Smooth muscle cell (in vitro differentiated cells): ENCODE measurements at regions not wholly inside any gene's neighbourhood (a gene's known extent, or its start where the extent isn't known, plus 50 kb on each side); places are given as distances from the start of the nearest gene placed in this dataset.

Experiments used
- DNase-seq: peaks from one replicate; lab custom pipeline; 2025; ENCODE audit not compliant: unreplicated experiment; lab: John Stamatoyannopoulos, UW
- H2AFZ ChIP-seq: fragments of 200-600 bp; sonication (generic); 2 replicates; pipeline ENCODE4 v1.6.0; 2016; ENCODE audit warnings: antibody characterized with exemption, low read depth, mild to moderate bottlenecking
- H3F3A ChIP-seq: fragments of 200-600 bp; sonication (generic); 2 replicates; pipeline ENCODE4 v1.6.0; 2017; ENCODE audit warnings: antibody characterized with exemption, low read depth
- H3K27ac ChIP-seq: fragments of 200-600 bp; sonication (generic); 2 replicates; pipeline ENCODE4 v1.5.1; 2016; ENCODE audit warnings: low read depth, mild to moderate bottlenecking
- H3K27me3 ChIP-seq: fragments of 200-600 bp; sonication (generic); 2 replicates; pipeline ENCODE4 v1.6.1; 2016; ENCODE audit warnings: low read depth, mild to moderate bottlenecking
- H3K36me3 ChIP-seq: fragments of 200-600 bp; sonication (generic); 2 replicates; pipeline ENCODE4 v1.5.1; 2016; ENCODE audit warnings: low read depth
- H3K4me1 ChIP-seq: fragments of 200-600 bp; sonication (generic); 2 replicates; pipeline ENCODE4 v1.5.1; 2016; ENCODE audit warnings: low read depth
- H3K4me2 ChIP-seq: fragments of 200-600 bp; sonication (generic); 2 replicates; pipeline ENCODE4 v1.6.0; 2016; ENCODE audit warnings: mild to moderate bottlenecking
- H3K4me3 ChIP-seq: fragments of 200-600 bp; sonication (generic); 2 replicates; pipeline ENCODE4 v1.5.1; 2016; ENCODE audit warnings: mild to moderate bottlenecking
- H3K79me2 ChIP-seq: fragments of 200-600 bp; sonication (generic); 2 replicates; pipeline ENCODE4 v1.6.0; 2016; ENCODE audit warnings: low read depth, mild to moderate bottlenecking
- H3K9ac ChIP-seq: fragments of 200-600 bp; sonication (generic); 2 replicates; pipeline ENCODE4 v1.6.0; 2016; ENCODE audit warnings: low read depth
- H3K9me3 ChIP-seq: fragments of 200-600 bp; sonication (generic); replicated peaks from 2 replicates; pipeline ENCODE4 v1.5.1; 2016; ENCODE audit warnings: low read depth
- H4K20me1 ChIP-seq: fragments of 200-600 bp; sonication (generic); 2 replicates; pipeline ENCODE4 v1.6.0; 2016; ENCODE audit warnings: low read depth
- WGBS: methylation state at CpG from one replicate; pipeline ENCODE4 v1.1.7; 2016; ENCODE audit warnings: low lambda C conversion rate; 5-methylcytosine and 5-hydroxymethylcytosine counted together
- TF ChIP-seq, protein P1 (sequence below): fragments of 200-600 bp; sonication (generic); IDR thresholded peaks from 2 replicates; pipeline ENCODE4 v1.5.1; 2017; ENCODE audit warnings: borderline replicate concordance, mild to moderate bottlenecking, antibody characterized with exemption; ENCODE audit not compliant: insufficient read depth, poor library complexity, severe bottlenecking

DNA sequence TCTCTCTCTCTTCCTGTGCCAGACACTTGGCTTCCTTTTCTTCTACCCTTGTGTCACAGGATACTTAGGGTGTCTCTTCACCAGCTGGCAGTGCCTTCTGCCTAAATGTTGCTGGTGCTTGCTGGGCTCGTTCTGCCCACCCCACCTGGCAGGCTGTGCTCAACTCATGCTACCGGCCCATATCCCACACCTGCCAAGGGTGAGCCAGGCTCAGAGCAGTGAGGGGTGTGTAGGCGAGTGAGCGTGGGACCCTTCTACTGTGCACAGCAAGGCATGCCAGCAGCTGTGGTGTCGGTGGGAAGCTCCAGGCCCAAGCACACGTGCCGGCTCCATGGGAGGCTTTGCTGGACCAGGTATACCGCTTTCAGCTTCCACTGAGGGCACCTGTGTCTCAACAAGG, 1626.7 kb upstream of the ACO1 start:
- DNase-seq, result no peak
- 96% methylated on average over 8 of the region's 8 CpGs for WGBS
- Histone ChIP-seq H3K9ac (no peak overlapping the region), H3K4me1 (no peaks in the 10 kb centered on the region), H2AFZ (no peak overlapping the region), H3K4me2 (no peak overlapping the region), H4K20me1 (no peaks in the 10 kb centered on the region), H3K79me2 (no peaks in the 10 kb centered on the region), H3F3A (no peaks in the 10 kb centered on the region), H3K27me3 (no peaks in the 10 kb centered on the region), H3K9me3 (no peaks in the 10 kb centered on the region), H3K36me3 (no peaks in the 10 kb centered on the region), H3K4me3 (no peak overlapping the region), H3K27ac (no peak overlapping the region)
- TF ChIP-seq, protein P1, sequence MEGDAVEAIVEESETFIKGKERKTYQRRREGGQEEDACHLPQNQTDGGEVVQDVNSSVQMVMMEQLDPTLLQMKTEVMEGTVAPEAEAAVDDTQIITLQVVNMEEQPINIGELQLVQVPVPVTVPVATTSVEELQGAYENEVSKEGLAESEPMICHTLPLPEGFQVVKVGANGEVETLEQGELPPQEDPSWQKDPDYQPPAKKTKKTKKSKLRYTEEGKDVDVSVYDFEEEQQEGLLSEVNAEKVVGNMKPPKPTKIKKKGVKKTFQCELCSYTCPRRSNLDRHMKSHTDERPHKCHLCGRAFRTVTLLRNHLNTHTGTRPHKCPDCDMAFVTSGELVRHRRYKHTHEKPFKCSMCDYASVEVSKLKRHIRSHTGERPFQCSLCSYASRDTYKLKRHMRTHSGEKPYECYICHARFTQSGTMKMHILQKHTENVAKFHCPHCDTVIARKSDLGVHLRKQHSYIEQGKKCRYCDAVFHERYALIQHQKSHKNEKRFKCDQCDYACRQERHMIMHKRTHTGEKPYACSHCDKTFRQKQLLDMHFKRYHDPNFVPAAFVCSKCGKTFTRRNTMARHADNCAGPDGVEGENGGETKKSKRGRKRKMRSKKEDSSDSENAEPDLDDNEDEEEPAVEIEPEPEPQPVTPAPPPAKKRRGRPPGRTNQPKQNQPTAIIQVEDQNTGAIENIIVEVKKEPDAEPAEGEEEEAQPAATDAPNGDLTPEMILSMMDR, result no peak

DNA sequence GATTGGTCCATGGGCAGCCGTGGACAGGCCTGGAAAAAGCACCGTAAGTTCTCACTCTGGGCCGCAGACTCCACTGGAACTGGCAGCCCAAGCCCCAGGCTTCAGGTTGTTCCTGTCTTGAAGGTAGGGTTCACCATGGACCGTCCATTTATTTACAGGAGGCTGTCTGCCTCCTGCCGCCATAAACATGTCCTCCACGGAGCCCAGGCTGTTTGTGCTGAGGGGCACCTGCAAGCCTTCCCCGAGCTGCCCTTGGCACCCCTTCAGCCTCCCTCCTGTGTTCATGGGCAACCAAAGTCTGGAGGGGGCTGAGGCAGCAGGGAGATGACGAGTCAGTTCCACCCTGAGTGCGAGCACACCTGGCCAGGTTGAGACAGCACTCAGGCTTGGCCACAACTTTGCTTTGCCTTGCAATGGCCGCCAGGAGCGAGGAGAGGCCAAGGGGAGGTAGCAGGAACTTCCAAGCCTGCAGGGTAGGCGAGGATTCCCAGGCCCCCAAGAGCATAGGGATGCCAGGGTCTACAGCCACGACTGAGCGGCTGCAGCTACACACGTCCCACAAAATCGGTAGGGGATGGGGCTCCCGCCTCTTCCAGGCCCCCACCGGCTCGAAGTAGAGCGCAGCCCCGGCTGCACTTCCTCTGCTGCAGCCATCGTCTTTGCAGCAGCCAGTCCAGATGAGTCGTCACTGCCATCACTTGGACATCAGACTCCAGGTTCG, 1625.6 kb upstream of the ACO1 start:
- Histone ChIP-seq H3K27ac (no peak overlapping the region), H3K4me2 (no peak overlapping the region), H3K9ac (no peak overlapping the region), H4K20me1 (no peaks in the 10 kb centered on the region), H2AFZ (no peak overlapping the region), H3K4me3 (no peak overlapping the region), H3F3A (no peaks in the 10 kb centered on the region), H3K79me2 (no peaks in the 10 kb centered on the region), H3K9me3 (no peaks in the 10 kb centered on the region), H3K36me3 (no peaks in the 10 kb centered on the region), H3K4me1 (no peaks in the 10 kb centered on the region), H3K27me3 (no peaks in the 10 kb centered on the region)
- DNase-seq, result no peak
- WGBS, result 95% methylated on average over 24 of the region's 24 CpGs
- TF ChIP-seq, protein P1, result no peak

DNA sequence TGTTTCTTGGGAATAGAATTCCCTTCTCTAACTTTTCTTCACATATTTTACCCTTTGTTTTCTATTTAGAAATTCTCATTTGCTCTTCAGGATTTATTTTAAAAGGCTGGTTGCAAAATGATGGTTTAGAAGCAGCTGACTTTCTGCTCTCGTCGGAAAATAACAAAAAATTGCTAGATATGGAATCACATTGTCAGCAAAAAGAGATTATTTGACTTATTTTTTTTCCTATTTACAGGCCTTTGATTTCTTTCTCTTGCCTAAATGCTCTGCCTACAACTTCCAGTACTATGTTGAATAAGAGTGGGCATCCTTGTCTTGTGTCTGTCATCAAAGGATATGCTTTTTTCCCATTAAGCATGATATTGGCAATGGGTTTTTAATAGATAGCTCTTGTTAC, 1619.1 kb upstream of the ACO1 start:
- TF ChIP-seq, protein P1, result no peak
- 88% methylated on average over 2 of the region's 2 CpGs for WGBS
- Histone ChIP-seq H4K20me1 (no peaks in the 10 kb centered on the region), H3K27me3 (no peaks in the 10 kb centered on the region), H3K36me3 (no peaks in the 10 kb centered on the region), H3K4me1 (no peaks in the 10 kb centered on the region), H3F3A (no peaks in the 10 kb centered on the region), H3K27ac (no peak overlapping the region), H3K4me2 (no peak overlapping the region), H3K4me3 (no peak overlapping the region), H3K9ac (no peak overlapping the region), H3K79me2 (no peaks in the 10 kb centered on the region), H3K9me3 (no peaks in the 10 kb centered on the region), H2AFZ (no peak overlapping the region)
- DNase-seq, result no peak

DNA sequence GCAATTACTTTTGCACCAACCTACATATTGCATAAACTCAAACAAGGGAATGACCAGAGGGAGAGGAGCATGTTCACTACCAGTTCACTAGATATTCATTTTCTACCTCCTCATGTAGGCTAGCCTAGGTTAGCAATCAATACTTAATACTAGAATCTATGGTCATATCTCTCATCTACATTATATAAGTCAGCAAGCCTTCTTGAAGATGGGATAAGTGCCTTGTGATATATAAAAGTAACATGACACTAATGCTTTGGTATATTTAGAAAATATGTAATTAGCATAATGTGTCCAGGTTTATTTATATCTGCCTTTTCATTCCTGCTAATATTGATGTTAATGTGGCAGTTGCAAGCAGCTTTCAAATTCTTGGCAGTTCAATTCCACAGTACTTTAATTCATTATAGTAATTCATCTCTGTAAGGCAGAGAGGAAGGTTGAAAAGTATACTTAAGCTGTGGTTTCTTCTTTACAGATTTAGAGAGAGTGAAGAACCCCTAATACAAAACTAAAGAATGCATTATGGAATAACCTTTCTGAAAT, 1613.2 kb upstream of the ACO1 start:
- Histone ChIP-seq H2AFZ (no peak overlapping the region), H3K4me1 (no peaks in the 10 kb centered on the region), H4K20me1 (no peaks in the 10 kb centered on the region), H3K4me3 (no peak overlapping the region), H3K36me3 (no peaks in the 10 kb centered on the region), H3K9me3 (no peaks in the 10 kb centered on the region), H3K27me3 (no peaks in the 10 kb centered on the region), H3F3A (no peaks in the 10 kb centered on the region), H3K27ac (no peak overlapping the region), H3K79me2 (no peaks in the 10 kb centered on the region), H3K9ac (no peak overlapping the region), H3K4me2 (no peak overlapping the region)
- DNase-seq, result no peak
- TF ChIP-seq, protein P1, result no peak
